ENCODE measurements at regions not wholly inside any gene's neighbourhood (a gene's known extent, or its start where the extent isn't known, plus 50 kb on each side); places are given as distances from the start of the nearest gene placed in this dataset.

- no peak for DNase-seq
- Histone ChIP-seq H4K8ac (ENCODE audit: low read depth, low read length) (no peak overlapping the region), H3K4me3 (ENCODE audit: low read length) (no peak overlapping the region), H3K79me1 (ENCODE audit: low read length) (no peaks in the 10 kb centered on the region), H3K56ac (ENCODE audit: low read length) (no peak overlapping the region), H3K79me2 (ENCODE audit: control insufficient read depth, insufficient read depth, low read length) (no peaks in the 10 kb centered on the region), H2AK5ac (ENCODE audit: low read length) (no peak overlapping the region), H3K23ac (ENCODE audit: low read length) (no peak overlapping the region), H3K4me1 (ENCODE audit: control insufficient read depth, low read depth, low read length) (no peaks in the 10 kb centered on the region), H3K4me2 (ENCODE audit: low read length) (no peak overlapping the region), H3K27me3 (ENCODE audit: insufficient read depth, low read length, poor library complexity) (no peaks in the 10 kb centered on the region), H3K18ac (ENCODE audit: low read length) (no peak overlapping the region), H2BK120ac (ENCODE audit: low read depth, low read length) (no peak overlapping the region), H4K5ac (ENCODE audit: low read length) (no peak overlapping the region), H2BK15ac (replicated peaks; ENCODE audit: low read depth) (no peak overlapping the region), H3K27ac (ENCODE audit: low read depth, low read length) (no peak overlapping the region), H3K36me3 (ENCODE audit: control insufficient read depth, insufficient read depth, low read length) (no peaks in the 10 kb centered on the region), H3K4ac (ENCODE audit: low read depth, low read length) (no peak overlapping the region), H2BK5ac (ENCODE audit: low read length) (no peak overlapping the region), H3K9ac (ENCODE audit: low read length) (no peak overlapping the region)
- no CpG with 5 or more reads among the region's 4 CpGs for WGBS (ENCODE audit: extremely low coverage, insufficient coverage, low lambda C conversion rate)
Measured at GRCh38 chr12:87096082-87096585, 839.9 kb upstream of the MGAT4C start.

GRCh38 chr12:87094356-87094755 is 838.2 kb upstream of the MGAT4C start:
- Histone ChIP-seq H3K27ac (ENCODE audit: low read depth, low read length) (no peak overlapping the region), H3K56ac (ENCODE audit: low read length) (no peak overlapping the region), H2BK15ac (replicated peaks; ENCODE audit: low read depth) (no peak overlapping the region), H2AK5ac (ENCODE audit: low read length) (no peak overlapping the region), H4K5ac (ENCODE audit: low read length) (no peak overlapping the region), H3K27me3 (ENCODE audit: insufficient read depth, low read length, poor library complexity) (no peaks in the 10 kb centered on the region), H3K23ac (ENCODE audit: low read length) (no peak overlapping the region), H3K4me1 (ENCODE audit: control insufficient read depth, low read depth, low read length) (no peaks in the 10 kb centered on the region), H3K4ac (ENCODE audit: low read depth, low read length) (no peak overlapping the region), H3K4me3 (ENCODE audit: low read length) (no peak overlapping the region), H4K8ac (ENCODE audit: low read depth, low read length) (no peak overlapping the region), H3K79me1 (ENCODE audit: low read length) (no peaks in the 10 kb centered on the region), H3K4me2 (ENCODE audit: low read length) (no peak overlapping the region), H3K9ac (ENCODE audit: low read length) (no peak overlapping the region), H3K36me3 (ENCODE audit: control insufficient read depth, insufficient read depth, low read length) (no peaks in the 10 kb centered on the region), H2BK5ac (ENCODE audit: low read length) (no peak overlapping the region), H3K18ac (ENCODE audit: low read length) (no peak overlapping the region), H3K79me2 (ENCODE audit: control insufficient read depth, insufficient read depth, low read length) (no peaks in the 10 kb centered on the region), H2BK120ac (ENCODE audit: low read depth, low read length) (no peak overlapping the region)
- 100% methylated on average over 2 of the region's 3 CpGs for WGBS (ENCODE audit: extremely low coverage, insufficient coverage, low lambda C conversion rate)
- DNase-seq, result peak; percentile 4

GRCh38 chr12:87092421-87092820 is 836.2 kb upstream of the MGAT4C start:
- H3K27me3 ChIP-seq (ENCODE audit: insufficient read depth, low read length, poor library complexity), result no peaks in the 10 kb centered on the region
- H3K4me3 ChIP-seq (ENCODE audit: low read length), result no peak overlapping the region
- no peak overlapping the region for H3K27ac ChIP-seq (ENCODE audit: low read depth, low read length)
- H2BK15ac ChIP-seq (replicated peaks; ENCODE audit: low read depth), result no peak overlapping the region
- H3K4ac ChIP-seq (ENCODE audit: low read depth, low read length), result no peak overlapping the region
- H3K9ac ChIP-seq (ENCODE audit: low read length), result no peak overlapping the region
- no peak overlapping the region for H2BK5ac ChIP-seq (ENCODE audit: low read length)
- no peaks in the 10 kb centered on the region for H3K79me1 ChIP-seq (ENCODE audit: low read length)
- H4K5ac ChIP-seq (ENCODE audit: low read length), result no peak overlapping the region
- no peaks in the 10 kb centered on the region for H3K79me2 ChIP-seq (ENCODE audit: control insufficient read depth, insufficient read depth, low read length)
- no peak for DNase-seq
- no peak overlapping the region for H3K56ac ChIP-seq (ENCODE audit: low read length)
- no peak overlapping the region for H2AK5ac ChIP-seq (ENCODE audit: low read length)
- H3K23ac ChIP-seq (ENCODE audit: low read length), result no peak overlapping the region
- no peak overlapping the region for H2BK120ac ChIP-seq (ENCODE audit: low read depth, low read length)
- no peak overlapping the region for H3K18ac ChIP-seq (ENCODE audit: low read length)
- WGBS (ENCODE audit: extremely low coverage, insufficient coverage, low lambda C conversion rate), result no CpG with 5 or more reads among the region's 1 CpG
- H3K4me2 ChIP-seq (ENCODE audit: low read length), result no peak overlapping the region
- H4K8ac ChIP-seq (ENCODE audit: low read depth, low read length), result no peak overlapping the region
- no peaks in the 10 kb centered on the region for H3K4me1 ChIP-seq (ENCODE audit: control insufficient read depth, low read depth, low read length)
- no peaks in the 10 kb centered on the region for H3K36me3 ChIP-seq (ENCODE audit: control insufficient read depth, insufficient read depth, low read length)

GRCh38 chr12:87086118-87086891 is 830.1 kb upstream of the MGAT4C start:
- no peaks in the 10 kb centered on the region for H3K27me3 ChIP-seq (ENCODE audit: insufficient read depth, low read length, poor library complexity)
- no peak overlapping the region for H3K4me2 ChIP-seq (ENCODE audit: low read length)
- no peak for DNase-seq
- H3K9ac ChIP-seq (ENCODE audit: low read length), result no peak overlapping the region
- no peak overlapping the region for H2BK5ac ChIP-seq (ENCODE audit: low read length)
- no peak overlapping the region for H3K56ac ChIP-seq (ENCODE audit: low read length)
- no peak overlapping the region for H4K5ac ChIP-seq (ENCODE audit: low read length)
- no peak overlapping the region for H3K4ac ChIP-seq (ENCODE audit: low read depth, low read length)
- H2BK15ac ChIP-seq (replicated peaks; ENCODE audit: low read depth), result no peak overlapping the region
- no peak overlapping the region for H3K18ac ChIP-seq (ENCODE audit: low read length)
- H2BK120ac ChIP-seq (ENCODE audit: low read depth, low read length), result no peak overlapping the region
- H3K23ac ChIP-seq (ENCODE audit: low read length), result no peak overlapping the region
- no peak overlapping the region for H2AK5ac ChIP-seq (ENCODE audit: low read length)
- H4K8ac ChIP-seq (ENCODE audit: low read depth, low read length), result no peak overlapping the region
- no peak overlapping the region for H3K27ac ChIP-seq (ENCODE audit: low read depth, low read length)
- no peaks in the 10 kb centered on the region for H3K79me2 ChIP-seq (ENCODE audit: control insufficient read depth, insufficient read depth, low read length)
- H3K36me3 ChIP-seq (ENCODE audit: control insufficient read depth, insufficient read depth, low read length), result no peaks in the 10 kb centered on the region
- H3K4me1 ChIP-seq (ENCODE audit: control insufficient read depth, low read depth, low read length), result no peaks in the 10 kb centered on the region
- WGBS (ENCODE audit: extremely low coverage, insufficient coverage, low lambda C conversion rate), result no CpG with 5 or more reads among the region's 3 CpGs
- no peaks in the 10 kb centered on the region for H3K79me1 ChIP-seq (ENCODE audit: low read length)
- H3K4me3 ChIP-seq (ENCODE audit: low read length), result no peak overlapping the region

GRCh38 chr12:87085286-87085685 is 829.1 kb upstream of the MGAT4C start:
- H4K8ac ChIP-seq (ENCODE audit: low read depth, low read length), result no peak overlapping the region
- no peak overlapping the region for H2BK5ac ChIP-seq (ENCODE audit: low read length)
- no peak for DNase-seq
- no peak overlapping the region for H2BK120ac ChIP-seq (ENCODE audit: low read depth, low read length)
- H3K4me2 ChIP-seq (ENCODE audit: low read length), result no peak overlapping the region
- H3K79me1 ChIP-seq (ENCODE audit: low read length), result no peaks in the 10 kb centered on the region
- no peak overlapping the region for H3K56ac ChIP-seq (ENCODE audit: low read length)
- H3K4me1 ChIP-seq (ENCODE audit: control insufficient read depth, low read depth, low read length), result no peaks in the 10 kb centered on the region
- H3K79me2 ChIP-seq (ENCODE audit: control insufficient read depth, insufficient read depth, low read length), result no peaks in the 10 kb centered on the region
- H4K5ac ChIP-seq (ENCODE audit: low read length), result no peak overlapping the region
- H3K27ac ChIP-seq (ENCODE audit: low read depth, low read length), result no peak overlapping the region
- H3K4ac ChIP-seq (ENCODE audit: low read depth, low read length), result no peak overlapping the region
- no peak overlapping the region for H2AK5ac ChIP-seq (ENCODE audit: low read length)
- H3K23ac ChIP-seq (ENCODE audit: low read length), result no peak overlapping the region
- no peaks in the 10 kb centered on the region for H3K27me3 ChIP-seq (ENCODE audit: insufficient read depth, low read length, poor library complexity)
- H2BK15ac ChIP-seq (replicated peaks; ENCODE audit: low read depth), result no peak overlapping the region
- H3K36me3 ChIP-seq (ENCODE audit: control insufficient read depth, insufficient read depth, low read length), result no peaks in the 10 kb centered on the region
- no peak overlapping the region for H3K4me3 ChIP-seq (ENCODE audit: low read length)
- H3K18ac ChIP-seq (ENCODE audit: low read length), result no peak overlapping the region
- H3K9ac ChIP-seq (ENCODE audit: low read length), result no peak overlapping the region

GRCh38 chr12:87082756-87083155 is 826.6 kb upstream of the MGAT4C start:
- H3K56ac ChIP-seq (ENCODE audit: low read length), result no peak overlapping the region
- H2BK5ac ChIP-seq (ENCODE audit: low read length), result no peak overlapping the region
- H3K36me3 ChIP-seq (ENCODE audit: control insufficient read depth, insufficient read depth, low read length), result no peaks in the 10 kb centered on the region
- WGBS (ENCODE audit: extremely low coverage, insufficient coverage, low lambda C conversion rate), result no CpG with 5 or more reads among the region's 2 CpGs
- no peaks in the 10 kb centered on the region for H3K27me3 ChIP-seq (ENCODE audit: insufficient read depth, low read length, poor library complexity)
- H3K23ac ChIP-seq (ENCODE audit: low read length), result no peak overlapping the region
- H3K79me2 ChIP-seq (ENCODE audit: control insufficient read depth, insufficient read depth, low read length), result no peaks in the 10 kb centered on the region
- H2BK120ac ChIP-seq (ENCODE audit: low read depth, low read length), result no peak overlapping the region
- no peak overlapping the region for H3K4ac ChIP-seq (ENCODE audit: low read depth, low read length)
- no peak overlapping the region for H3K4me3 ChIP-seq (ENCODE audit: low read length)
- H2AK5ac ChIP-seq (ENCODE audit: low read length), result no peak overlapping the region
- no peak overlapping the region for H2BK15ac ChIP-seq (replicated peaks; ENCODE audit: low read depth)
- no peaks in the 10 kb centered on the region for H3K79me1 ChIP-seq (ENCODE audit: low read length)
- no peak for DNase-seq
- H4K5ac ChIP-seq (ENCODE audit: low read length), result no peak overlapping the region
- no peak overlapping the region for H3K27ac ChIP-seq (ENCODE audit: low read depth, low read length)
- H3K9ac ChIP-seq (ENCODE audit: low read length), result no peak overlapping the region
- H3K18ac ChIP-seq (ENCODE audit: low read length), result no peak overlapping the region
- no peaks in the 10 kb centered on the region for H3K4me1 ChIP-seq (ENCODE audit: control insufficient read depth, low read depth, low read length)
- no peak overlapping the region for H4K8ac ChIP-seq (ENCODE audit: low read depth, low read length)
- H3K4me2 ChIP-seq (ENCODE audit: low read length), result no peak overlapping the region

Data from mesendoderm (in vitro differentiated cells).